Neural crest cell (in vitro differentiated cells): ENCODE measurements at regions not wholly inside any gene's neighbourhood (a gene's known extent, or its start where the extent isn't known, plus 50 kb on each side); places are given as distances from the start of the nearest gene placed in this dataset.

Experiments used
- DNase-seq: peaks from one replicate; pipeline ENCODE4 v3.0.0; 2021; ENCODE audit warnings: low read depth, mixed read lengths, low spot score
- H3K27ac Mint-ChIP-seq: one replicate; pipeline ENCODE4 v1.8.0; 2021; ENCODE audit warnings: mild to moderate bottlenecking, mixed read lengths; ENCODE audit not compliant: unreplicated experiment
- H3K27me3 Mint-ChIP-seq: 2 replicates; pipeline ENCODE4 v1.8.0; 2021; ENCODE audit warnings: low read depth, mild to moderate bottlenecking, mixed read lengths
- H3K36me3 Mint-ChIP-seq: 2 replicates; pipeline ENCODE4 v1.8.0; 2021; ENCODE audit warnings: low read depth, mild to moderate bottlenecking, mixed read lengths
- H3K4me1 Mint-ChIP-seq: 2 replicates; pipeline ENCODE4 v1.8.0; 2021; ENCODE audit warnings: mixed read lengths
- H3K4me3 Mint-ChIP-seq: one replicate; pipeline ENCODE4 v1.8.0; 2021; ENCODE audit warnings: mild to moderate bottlenecking, mixed read lengths
- H3K9me3 Mint-ChIP-seq: 2 replicates; pipeline ENCODE4 v1.8.0; 2021; ENCODE audit warnings: mixed read lengths
- TF ChIP-seq, protein P1 (sequence below): fragments of 200-600 bp; sonication (generic); conservative IDR thresholded peaks from 2 replicates; pipeline ENCODE4 v1.5.0; 2021; ENCODE audit warnings: antibody characterized with exemption, mild to moderate bottlenecking

DNA sequence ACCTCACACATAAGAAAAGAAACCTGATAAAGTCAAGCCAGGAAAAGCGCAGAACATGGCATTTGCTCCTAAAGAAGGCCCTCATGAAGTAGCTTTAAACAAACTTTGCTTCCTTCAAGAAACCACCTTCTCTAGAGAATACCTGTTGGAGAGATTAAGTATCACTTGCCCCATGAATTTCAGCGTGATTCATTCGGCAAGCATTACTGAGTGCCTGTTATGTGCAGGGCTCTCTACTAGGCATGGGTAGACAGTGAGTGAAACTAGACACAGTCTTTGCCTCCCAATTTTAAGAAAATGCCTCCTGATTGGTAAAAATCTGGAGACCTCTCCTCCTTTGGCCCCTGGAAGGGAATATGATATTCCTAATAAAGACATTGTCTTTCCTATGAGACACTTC, 475.8 kb upstream of the NBEA start:
- no peak for DNase-seq
- H3K27ac Mint-ChIP-seq = no peak overlapping the region
- no peak overlapping the region for H3K4me3 Mint-ChIP-seq
- H3K9me3 Mint-ChIP-seq = no peaks in the 10 kb centered on the region
- TF ChIP-seq, protein P1, sequence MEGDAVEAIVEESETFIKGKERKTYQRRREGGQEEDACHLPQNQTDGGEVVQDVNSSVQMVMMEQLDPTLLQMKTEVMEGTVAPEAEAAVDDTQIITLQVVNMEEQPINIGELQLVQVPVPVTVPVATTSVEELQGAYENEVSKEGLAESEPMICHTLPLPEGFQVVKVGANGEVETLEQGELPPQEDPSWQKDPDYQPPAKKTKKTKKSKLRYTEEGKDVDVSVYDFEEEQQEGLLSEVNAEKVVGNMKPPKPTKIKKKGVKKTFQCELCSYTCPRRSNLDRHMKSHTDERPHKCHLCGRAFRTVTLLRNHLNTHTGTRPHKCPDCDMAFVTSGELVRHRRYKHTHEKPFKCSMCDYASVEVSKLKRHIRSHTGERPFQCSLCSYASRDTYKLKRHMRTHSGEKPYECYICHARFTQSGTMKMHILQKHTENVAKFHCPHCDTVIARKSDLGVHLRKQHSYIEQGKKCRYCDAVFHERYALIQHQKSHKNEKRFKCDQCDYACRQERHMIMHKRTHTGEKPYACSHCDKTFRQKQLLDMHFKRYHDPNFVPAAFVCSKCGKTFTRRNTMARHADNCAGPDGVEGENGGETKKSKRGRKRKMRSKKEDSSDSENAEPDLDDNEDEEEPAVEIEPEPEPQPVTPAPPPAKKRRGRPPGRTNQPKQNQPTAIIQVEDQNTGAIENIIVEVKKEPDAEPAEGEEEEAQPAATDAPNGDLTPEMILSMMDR = no peak
- H3K36me3 Mint-ChIP-seq = no peaks in the 10 kb centered on the region
- no peaks in the 10 kb centered on the region for H3K27me3 Mint-ChIP-seq
- H3K4me1 Mint-ChIP-seq = peaks cover 6% of the 10 kb centered on the region

DNA sequence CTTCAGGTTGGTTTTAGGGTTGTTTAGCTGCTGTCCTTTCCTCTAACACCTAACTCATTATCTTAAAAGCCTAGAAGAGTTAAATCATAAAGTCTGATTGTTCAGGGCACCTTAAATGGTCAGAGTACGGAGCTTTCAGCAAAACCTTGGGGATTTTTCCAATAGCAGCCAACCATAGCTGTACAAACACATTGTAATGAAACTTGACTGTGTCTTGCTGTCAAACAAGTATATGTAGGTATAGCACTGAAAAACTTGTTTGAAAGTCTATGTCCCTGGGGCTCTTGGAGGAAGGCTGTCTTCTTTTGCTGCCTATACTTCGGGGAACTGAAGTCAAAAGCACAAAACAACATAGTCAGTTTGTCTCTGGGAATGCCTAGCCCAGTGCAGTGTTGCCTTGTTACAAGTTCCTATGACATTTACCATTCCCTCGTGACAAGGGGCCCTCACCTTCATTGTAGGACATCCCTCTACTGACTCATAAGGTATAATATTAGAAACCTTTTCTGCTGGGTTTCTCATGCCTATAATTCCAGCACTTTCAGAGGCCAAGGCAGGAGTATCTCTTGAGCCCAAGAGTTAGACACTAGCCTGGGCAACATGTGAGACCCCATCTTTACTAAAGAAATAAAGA, 474.5 kb upstream of the NBEA start:
- H3K27me3 Mint-ChIP-seq = no peaks in the 10 kb centered on the region
- TF ChIP-seq, protein P1 = no peak
- no peak overlapping the region for H3K4me3 Mint-ChIP-seq
- no peak for DNase-seq
- H3K36me3 Mint-ChIP-seq = no peaks in the 10 kb centered on the region
- H3K9me3 Mint-ChIP-seq = no peaks in the 10 kb centered on the region
- no peak overlapping the region for H3K27ac Mint-ChIP-seq
- H3K4me1 Mint-ChIP-seq = peaks cover 6% of the 10 kb centered on the region

DNA sequence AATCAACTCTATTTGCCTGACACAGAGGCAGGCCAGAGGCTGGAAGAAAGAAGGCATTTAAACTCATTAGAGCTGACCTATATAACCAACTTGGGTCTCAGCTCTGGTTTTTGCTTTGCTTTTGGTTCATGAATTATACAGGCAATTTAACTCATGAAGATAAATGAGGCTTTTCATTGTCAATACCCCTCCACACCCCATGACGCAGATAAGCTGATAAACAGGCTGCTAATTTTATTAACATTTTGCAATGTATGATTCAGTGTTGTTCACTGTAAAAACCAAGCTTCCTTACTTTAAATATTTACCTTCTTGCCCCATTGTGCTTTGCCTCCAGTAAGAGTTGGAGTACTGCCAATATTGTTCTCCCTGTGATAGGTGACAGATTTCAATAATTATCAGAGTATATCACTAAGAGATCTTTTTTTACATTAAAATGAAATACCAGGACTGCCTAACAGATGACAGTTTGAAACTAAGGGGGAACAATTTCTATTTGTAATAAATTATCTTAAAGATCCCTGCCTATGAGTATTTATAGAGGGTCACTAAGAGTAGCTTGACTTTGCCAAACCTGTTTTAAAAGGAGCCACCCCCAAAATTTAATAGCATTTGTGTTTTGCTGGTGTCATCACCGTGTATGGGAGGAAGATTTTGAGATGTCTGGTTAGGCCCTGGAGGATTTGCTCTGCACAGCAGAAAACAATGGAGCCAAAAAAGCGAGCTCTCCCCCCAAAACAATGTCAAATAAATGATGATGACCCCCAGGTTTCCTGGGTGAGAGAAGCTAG, 472.7 kb upstream of the NBEA start:
- Mint-ChIP-seq H3K4me1 (peaks cover 6% of the 10 kb centered on the region), H3K4me3 (no peak overlapping the region), H3K36me3 (no peaks in the 10 kb centered on the region)

DNA sequence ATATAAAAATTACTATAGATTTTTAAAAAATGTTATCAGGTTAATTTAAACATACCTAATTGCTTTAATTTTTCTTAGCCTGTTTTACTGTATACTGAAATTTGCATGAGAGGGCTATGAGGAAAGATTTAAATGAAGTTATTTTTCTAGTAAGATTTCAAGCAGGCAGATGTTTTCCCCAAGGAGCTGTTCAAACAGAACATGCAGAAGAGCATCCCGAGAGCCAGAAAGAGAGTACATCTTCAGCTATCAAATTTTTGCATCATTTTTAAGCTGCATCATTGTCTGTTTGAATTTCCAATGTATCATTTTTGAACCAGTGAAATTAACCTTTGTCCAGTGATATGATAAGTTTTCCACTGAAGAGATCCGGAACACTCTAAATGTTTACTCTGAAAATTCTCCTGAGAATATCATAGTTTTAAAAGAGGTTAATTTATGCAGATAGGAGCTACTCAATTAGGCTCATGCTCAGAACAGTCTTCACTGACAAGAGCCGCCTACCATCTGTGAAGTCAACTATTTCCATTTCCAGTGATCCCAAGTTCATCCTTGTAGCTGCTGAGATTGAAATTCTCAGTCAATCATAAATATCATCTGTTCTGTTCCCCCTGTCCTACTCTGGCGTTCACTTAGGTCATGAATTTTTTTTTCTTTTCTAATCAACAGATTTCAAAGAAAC, 467.7 kb upstream of the NBEA start:
- Mint-ChIP-seq H3K27me3 (no peaks in the 10 kb centered on the region), H3K9me3 (no peaks in the 10 kb centered on the region), H3K4me1 (peaks cover 3% of the 10 kb centered on the region), H3K36me3 (no peaks in the 10 kb centered on the region), H3K27ac (no peak overlapping the region), H3K4me3 (no peak overlapping the region)
- TF ChIP-seq, protein P1 = no peak
- no peak for DNase-seq

More for the DNA sequence above, 472.7 kb upstream of the NBEA start:
- TF ChIP-seq, protein P1 = no peak
- DNase-seq = no peak
- H3K9me3 Mint-ChIP-seq = no peaks in the 10 kb centered on the region
- no peaks in the 10 kb centered on the region for H3K27me3 Mint-ChIP-seq
- no peak overlapping the region for H3K27ac Mint-ChIP-seq

DNA sequence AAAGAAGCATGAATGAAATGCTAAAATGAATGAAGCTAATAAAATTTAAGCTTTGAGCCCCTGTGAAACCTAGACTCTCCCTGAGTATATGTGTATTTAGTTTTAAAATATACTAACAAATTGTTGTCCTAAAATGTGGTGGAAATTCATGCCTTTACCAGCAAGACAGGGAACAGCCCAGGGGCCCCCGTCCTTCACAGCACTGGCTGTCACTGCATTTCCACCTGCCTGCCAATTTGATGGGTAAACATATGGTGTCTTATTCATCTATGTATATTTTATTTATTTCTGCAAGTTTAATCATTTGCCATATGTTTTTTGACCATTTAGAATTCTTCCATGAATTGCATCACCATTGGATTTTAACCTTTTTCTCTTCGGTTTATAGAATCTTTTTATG, 463.7 kb upstream of the NBEA start:
- Mint-ChIP-seq H3K4me1 (no peaks in the 10 kb centered on the region), H3K4me3 (no peak overlapping the region), H3K9me3 (no peaks in the 10 kb centered on the region), H3K36me3 (no peaks in the 10 kb centered on the region), H3K27ac (no peak overlapping the region), H3K27me3 (no peaks in the 10 kb centered on the region)
- TF ChIP-seq, protein P1 = no peak
- DNase-seq = no peak
